ENCODE measurements at regions not wholly inside any gene's neighbourhood (a gene's known extent, or its start where the extent isn't known, plus 50 kb on each side); places are given as distances from the start of the nearest gene placed in this dataset.
"Not testable (repeated sequence)": the region's sequence is repeated elsewhere in the genome, so short reads cannot be mapped to it uniquely, and the experiment has no call there.

DNA sequence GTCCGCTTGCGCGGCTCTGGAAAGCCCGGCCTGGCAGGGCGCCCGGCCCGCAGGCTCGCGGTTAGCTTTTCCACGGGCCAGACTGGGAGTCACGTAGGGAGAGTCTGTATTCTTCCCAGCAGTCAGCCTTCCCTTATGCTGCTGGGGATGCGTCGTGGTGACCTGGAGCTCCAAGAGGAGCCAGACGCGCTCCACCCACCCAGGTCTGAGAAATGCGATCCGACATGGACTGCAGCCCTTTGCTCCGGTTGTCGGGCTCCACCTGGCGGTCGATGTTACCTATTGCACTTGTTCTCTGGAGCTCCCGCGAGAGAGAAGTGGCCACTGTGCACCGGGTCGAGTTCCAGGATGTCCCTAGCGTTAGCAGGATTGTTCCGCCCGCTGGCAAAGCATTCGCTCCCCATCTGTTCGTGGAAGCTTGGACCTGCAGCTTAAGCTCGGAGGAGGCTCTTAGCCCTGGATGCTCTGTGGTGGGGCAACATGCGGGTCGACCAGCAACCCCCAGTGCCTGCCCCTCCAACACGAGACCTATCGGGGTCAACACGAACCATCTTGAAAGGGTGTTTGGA, 367.4 kb downstream of the SPATA31A6 start:
- TF ChIP-seq, protein P1, sequence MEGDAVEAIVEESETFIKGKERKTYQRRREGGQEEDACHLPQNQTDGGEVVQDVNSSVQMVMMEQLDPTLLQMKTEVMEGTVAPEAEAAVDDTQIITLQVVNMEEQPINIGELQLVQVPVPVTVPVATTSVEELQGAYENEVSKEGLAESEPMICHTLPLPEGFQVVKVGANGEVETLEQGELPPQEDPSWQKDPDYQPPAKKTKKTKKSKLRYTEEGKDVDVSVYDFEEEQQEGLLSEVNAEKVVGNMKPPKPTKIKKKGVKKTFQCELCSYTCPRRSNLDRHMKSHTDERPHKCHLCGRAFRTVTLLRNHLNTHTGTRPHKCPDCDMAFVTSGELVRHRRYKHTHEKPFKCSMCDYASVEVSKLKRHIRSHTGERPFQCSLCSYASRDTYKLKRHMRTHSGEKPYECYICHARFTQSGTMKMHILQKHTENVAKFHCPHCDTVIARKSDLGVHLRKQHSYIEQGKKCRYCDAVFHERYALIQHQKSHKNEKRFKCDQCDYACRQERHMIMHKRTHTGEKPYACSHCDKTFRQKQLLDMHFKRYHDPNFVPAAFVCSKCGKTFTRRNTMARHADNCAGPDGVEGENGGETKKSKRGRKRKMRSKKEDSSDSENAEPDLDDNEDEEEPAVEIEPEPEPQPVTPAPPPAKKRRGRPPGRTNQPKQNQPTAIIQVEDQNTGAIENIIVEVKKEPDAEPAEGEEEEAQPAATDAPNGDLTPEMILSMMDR (IDR thresholded peaks at IDR 0.05) = peak in 1 of 4 experiments; percentile 30
- TF ChIP-seq POLR2A (IDR thresholded peaks at IDR 0.05) = not testable (repeated sequence)
